ENCODE measurements at regions not wholly inside any gene's neighbourhood (a gene's known extent, or its start where the extent isn't known, plus 50 kb on each side); places are given as distances from the start of the nearest gene placed in this dataset.

- DNase-seq (ENCODE audit: low spot score in 2 of 2), result no peak
Measured at GRCh38 chr17:71883845-71884244, 237.0 kb upstream of the SOX9 start.

GRCh38 chr17:71885662-71886061 lies 235.2 kb upstream of the SOX9 start:
- no peak overlapping the region for H3K27ac ChIP-seq
- no peak overlapping the region for H3K4me3 ChIP-seq
- no peak for TF ChIP-seq POLR2AphosphoS5 (IDR thresholded peaks at IDR 0.05)
- no peak for TF ChIP-seq POLR2A (IDR thresholded peaks at IDR 0.05)
- TF ChIP-seq CTCF (IDR thresholded peaks at IDR 0.05), result no peak
- no peak for TF ChIP-seq EP300 (IDR thresholded peaks at IDR 0.05)
- no peaks in the 10 kb centered on the region for H3K9me3 ChIP-seq
- H3K27me3 ChIP-seq, result peaks cover 4% of the 10 kb centered on the region
- H3K36me3 ChIP-seq, result no peaks in the 10 kb centered on the region
- H3K4me1 ChIP-seq, result no peaks in the 10 kb centered on the region
- no peak for DNase-seq (ENCODE audit: low spot score in 2 of 2)

More at GRCh38 chr17:71883845-71884244, 237.0 kb upstream of the SOX9 start:
- H3K36me3 ChIP-seq, result no peaks in the 10 kb centered on the region
- no peaks in the 10 kb centered on the region for H3K9me3 ChIP-seq
- H3K4me1 ChIP-seq, result no peaks in the 10 kb centered on the region
- H3K4me3 ChIP-seq, result no peak overlapping the region
- TF ChIP-seq POLR2AphosphoS5 (IDR thresholded peaks at IDR 0.05) (no peak), EP300 (IDR thresholded peaks at IDR 0.05) (no peak), CTCF (IDR thresholded peaks at IDR 0.05) (no peak), POLR2A (IDR thresholded peaks at IDR 0.05) (no peak)
- peaks cover 4% of the 10 kb centered on the region for H3K27me3 ChIP-seq
- no peak overlapping the region for H3K27ac ChIP-seq
- 89% methylated on average over 3 of the region's 3 CpGs for WGBS

DNA sequence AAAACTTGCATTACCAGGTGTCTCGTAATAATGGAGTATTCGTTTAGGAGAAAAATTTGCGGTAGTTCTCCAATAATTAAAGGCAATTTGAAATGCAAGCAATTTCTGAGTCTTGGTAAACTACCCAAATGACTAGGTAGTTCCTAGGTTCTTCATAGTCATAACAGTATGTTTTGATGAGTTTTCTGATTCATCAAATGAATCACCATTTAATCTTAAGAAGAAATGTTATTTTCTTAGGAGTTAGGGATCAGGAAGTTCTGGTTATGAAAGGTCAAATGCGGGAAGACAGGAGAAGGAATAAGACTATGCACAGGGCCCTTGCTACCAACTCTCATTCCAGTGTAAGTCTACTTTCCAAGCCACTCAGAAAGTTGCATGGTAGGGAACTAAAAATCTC lies 221.5 kb upstream of the SOX9 start:
- Histone ChIP-seq H3K27ac (no peak overlapping the region), H3K36me3 (no peaks in the 10 kb centered on the region), H3K4me3 (no peak overlapping the region), H3K27me3 (no peaks in the 10 kb centered on the region), H3K9me3 (no peaks in the 10 kb centered on the region), H3K4me1 (no peaks in the 10 kb centered on the region)
- 93% methylated on average over 4 of the region's 4 CpGs for WGBS
- no peak for TF ChIP-seq POLR2A (IDR thresholded peaks at IDR 0.05)
- no peak for TF ChIP-seq POLR2AphosphoS5 (IDR thresholded peaks at IDR 0.05)
- no peak for TF ChIP-seq CTCF (IDR thresholded peaks at IDR 0.05)
- no peak for TF ChIP-seq EP300 (IDR thresholded peaks at IDR 0.05)
- no peak for DNase-seq (ENCODE audit: low spot score in 2 of 2)

GRCh38 chr17:71900621-71901229 lies 220.1 kb upstream of the SOX9 start:
- H3K9me3 ChIP-seq, result no peaks in the 10 kb centered on the region
- 70% methylated on average over 6 of the region's 6 CpGs for WGBS
- H3K27me3 ChIP-seq, result no peaks in the 10 kb centered on the region
- no peak for TF ChIP-seq POLR2A (IDR thresholded peaks at IDR 0.05)
- no peak for TF ChIP-seq EP300 (IDR thresholded peaks at IDR 0.05)
- no peak for TF ChIP-seq CTCF (IDR thresholded peaks at IDR 0.05)
- TF ChIP-seq POLR2AphosphoS5 (IDR thresholded peaks at IDR 0.05), result no peak
- H3K27ac ChIP-seq, result no peak overlapping the region
- no peak overlapping the region for H3K4me3 ChIP-seq
- no peaks in the 10 kb centered on the region for H3K4me1 ChIP-seq
- no peak for DNase-seq (ENCODE audit: low spot score in 2 of 2)
- H3K36me3 ChIP-seq, result no peaks in the 10 kb centered on the region

DNA sequence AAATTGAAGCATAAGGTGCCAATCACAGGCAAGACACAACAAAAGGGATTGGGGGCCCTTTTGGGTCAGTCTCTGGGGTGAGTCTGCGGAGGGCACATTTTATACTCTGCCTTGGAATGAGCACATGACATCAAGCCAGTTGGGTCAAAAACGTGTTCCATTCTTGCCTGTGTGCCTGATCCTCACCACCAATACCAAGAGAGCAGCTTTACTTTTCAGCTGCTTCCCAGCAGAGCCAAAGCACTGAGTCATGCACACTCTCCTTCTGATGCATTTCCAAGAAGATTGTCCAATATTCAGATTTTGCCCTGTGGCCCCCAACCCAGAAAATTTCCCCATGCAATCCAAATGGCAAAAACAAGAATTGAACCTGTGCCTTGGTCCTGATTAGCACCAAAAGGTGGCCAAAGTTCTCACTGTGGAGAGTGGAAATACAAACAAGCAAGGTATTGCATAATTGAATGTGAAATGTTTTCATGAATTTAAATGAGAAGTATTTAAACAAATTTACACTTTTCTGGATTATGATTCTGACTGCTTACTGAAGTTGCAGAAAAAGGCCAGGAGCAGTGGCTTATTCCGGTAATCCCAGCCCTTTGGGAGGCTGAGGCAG lies 217.8 kb upstream of the SOX9 start:
- Histone ChIP-seq H3K4me1 (no peaks in the 10 kb centered on the region), H3K36me3 (no peaks in the 10 kb centered on the region), H3K9me3 (no peaks in the 10 kb centered on the region), H3K27ac (no peak overlapping the region), H3K27me3 (no peaks in the 10 kb centered on the region), H3K4me3 (no peak overlapping the region)
- TF ChIP-seq POLR2AphosphoS5 (IDR thresholded peaks at IDR 0.05), result no peak
- 54% methylated on average over 3 of the region's 3 CpGs for WGBS
- no peak for DNase-seq (ENCODE audit: low spot score in 2 of 2)
